ENCODE measurements at regions not wholly inside any gene's neighbourhood (a gene's known extent, or its start where the extent isn't known, plus 50 kb on each side); places are given as distances from the start of the nearest gene placed in this dataset.

GRCh38 chr3:154972951-154973350, 107.2 kb upstream of the MME start:
- TF ChIP-seq, protein P1, sequence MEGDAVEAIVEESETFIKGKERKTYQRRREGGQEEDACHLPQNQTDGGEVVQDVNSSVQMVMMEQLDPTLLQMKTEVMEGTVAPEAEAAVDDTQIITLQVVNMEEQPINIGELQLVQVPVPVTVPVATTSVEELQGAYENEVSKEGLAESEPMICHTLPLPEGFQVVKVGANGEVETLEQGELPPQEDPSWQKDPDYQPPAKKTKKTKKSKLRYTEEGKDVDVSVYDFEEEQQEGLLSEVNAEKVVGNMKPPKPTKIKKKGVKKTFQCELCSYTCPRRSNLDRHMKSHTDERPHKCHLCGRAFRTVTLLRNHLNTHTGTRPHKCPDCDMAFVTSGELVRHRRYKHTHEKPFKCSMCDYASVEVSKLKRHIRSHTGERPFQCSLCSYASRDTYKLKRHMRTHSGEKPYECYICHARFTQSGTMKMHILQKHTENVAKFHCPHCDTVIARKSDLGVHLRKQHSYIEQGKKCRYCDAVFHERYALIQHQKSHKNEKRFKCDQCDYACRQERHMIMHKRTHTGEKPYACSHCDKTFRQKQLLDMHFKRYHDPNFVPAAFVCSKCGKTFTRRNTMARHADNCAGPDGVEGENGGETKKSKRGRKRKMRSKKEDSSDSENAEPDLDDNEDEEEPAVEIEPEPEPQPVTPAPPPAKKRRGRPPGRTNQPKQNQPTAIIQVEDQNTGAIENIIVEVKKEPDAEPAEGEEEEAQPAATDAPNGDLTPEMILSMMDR (IDR thresholded peaks at IDR 0.05): no peak
- TF ChIP-seq POLR2A (IDR thresholded peaks at IDR 0.05): no peak
- TF ChIP-seq EP300 (IDR thresholded peaks at IDR 0.05): no peak
- TF ChIP-seq POLR2AphosphoS5 (IDR thresholded peaks at IDR 0.05): no peak

Data from upper lobe of left lung (tissue), 4 donors.